T-helper 17 cell (primary cell): ENCODE measurements at regions not wholly inside any gene's neighbourhood (a gene's known extent, or its start where the extent isn't known, plus 50 kb on each side); places are given as distances from the start of the nearest gene placed in this dataset.

Source experiments
- ATAC-seq: fragments of 150-1000 bp; cut with Tn5 transposase; 2 replicates; pipeline ENCODE4 v1.10.0; 2021; ENCODE audit warnings: mild to moderate bottlenecking, moderate library complexity
- DNase-seq, 3 donors: peaks; one replicate each; pipeline versions ENCODE4 v3.0.0 to v3.0.0-alpha.2; 2020 to 2021
- H3K9me3 ChIP-seq: one replicate; pipeline ENCODE4 v1.7.0; 2013; ENCODE audit warnings: low read length, mild to moderate bottlenecking; ENCODE audit not compliant: control insufficient read depth, poor library complexity, severe bottlenecking
- H3K27ac Mint-ChIP-seq: one replicate; pipeline ENCODE4 v1.8.0; 2022; ENCODE audit warnings: mild to moderate bottlenecking, moderate library complexity, mixed read lengths
- H3K27me3 Mint-ChIP-seq: one replicate; pipeline ENCODE4 v1.8.0; 2022; ENCODE audit warnings: mixed read lengths
- H3K36me3 Mint-ChIP-seq: one replicate; pipeline ENCODE4 v1.8.0; 2022; ENCODE audit warnings: low read depth, mixed read lengths
- H3K4me1 Mint-ChIP-seq: one replicate; pipeline ENCODE4 v1.8.0; 2022; ENCODE audit warnings: mild to moderate bottlenecking, mixed read lengths
- H3K4me3 Mint-ChIP-seq: one replicate; pipeline ENCODE4 v1.8.0; 2022; ENCODE audit warnings: mild to moderate bottlenecking, moderate library complexity, mixed read lengths

DNA sequence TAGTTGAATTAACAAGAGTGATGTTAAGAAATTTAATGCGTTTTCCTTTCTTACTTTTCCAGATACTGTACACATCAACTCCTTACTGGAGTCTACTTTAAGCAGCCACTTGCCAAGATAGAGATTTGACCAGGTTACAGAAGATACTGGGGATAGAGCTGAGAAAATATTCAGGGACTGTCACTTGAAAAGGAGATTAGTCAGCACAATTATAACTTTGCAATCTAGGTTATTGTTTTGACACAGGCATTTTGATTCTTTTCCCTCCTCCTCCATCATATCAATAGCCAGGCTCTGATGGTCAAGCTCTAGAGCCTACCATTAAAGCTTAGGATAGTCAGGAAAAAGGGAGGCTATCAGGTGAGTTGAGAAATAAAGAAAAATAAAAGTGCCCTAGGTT is 345.9 kb upstream of the ITGA1 start:
- no peak for ATAC-seq
- no peak for DNase-seq
- Mint-ChIP-seq H3K4me3 (no peak overlapping the region), H3K27ac (no peak overlapping the region), H3K36me3 (no peaks in the 10 kb centered on the region), H3K27me3 (no peaks in the 10 kb centered on the region), H3K4me1 (no peaks in the 10 kb centered on the region)
- no peaks in the 10 kb centered on the region for H3K9me3 ChIP-seq

DNA sequence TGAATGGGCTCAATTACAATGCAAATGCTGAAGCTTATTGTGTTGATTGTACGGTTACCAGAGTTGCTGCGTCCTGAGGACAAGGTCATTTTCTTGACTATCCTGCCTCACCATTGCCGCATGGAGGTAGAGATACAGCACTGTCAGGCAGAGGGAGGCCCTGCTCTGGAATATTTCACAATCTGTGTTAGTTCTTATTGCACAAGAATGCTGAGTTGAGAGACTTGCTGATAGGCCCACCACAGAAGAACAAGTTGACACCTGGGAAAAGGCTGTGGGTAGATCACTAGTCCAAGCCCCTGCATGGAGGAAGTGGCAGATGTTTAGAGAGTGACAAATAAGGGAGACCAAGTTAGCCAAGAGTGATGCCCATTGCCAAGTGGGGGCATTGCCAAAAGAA is 344.5 kb upstream of the ITGA1 start:
- DNase-seq (no peak), ATAC-seq (no peak)
- H3K4me1 Mint-ChIP-seq, result no peaks in the 10 kb centered on the region
- no peaks in the 10 kb centered on the region for H3K27me3 Mint-ChIP-seq
- H3K27ac Mint-ChIP-seq, result no peak overlapping the region
- H3K9me3 ChIP-seq, result no peaks in the 10 kb centered on the region
- no peaks in the 10 kb centered on the region for H3K36me3 Mint-ChIP-seq
- no peak overlapping the region for H3K4me3 Mint-ChIP-seq

DNA sequence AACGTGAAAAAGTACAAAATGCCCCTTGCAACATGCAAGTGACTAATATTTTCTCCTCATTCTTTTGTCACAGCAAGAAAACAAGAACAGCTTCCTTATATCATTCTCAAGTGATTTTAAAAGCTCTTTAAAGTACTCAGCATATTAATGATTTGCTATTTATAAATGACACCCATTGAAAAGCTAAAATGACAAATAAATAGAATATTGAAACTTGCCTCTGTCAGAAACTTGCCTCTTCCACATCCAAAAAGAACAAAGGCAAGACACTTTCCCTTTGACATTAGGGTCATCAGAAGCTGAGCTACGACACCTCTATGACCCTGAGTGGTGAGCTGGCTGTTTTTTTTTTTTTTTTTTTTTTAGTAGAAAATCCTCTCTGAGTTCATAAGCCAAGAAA is 339.6 kb upstream of the ITGA1 start:
- no peak for DNase-seq
- no peaks in the 10 kb centered on the region for H3K9me3 ChIP-seq
- peaks cover 5% of the 10 kb centered on the region for H3K27me3 Mint-ChIP-seq
- H3K27ac Mint-ChIP-seq, result no peak overlapping the region
- H3K4me1 Mint-ChIP-seq, result no peaks in the 10 kb centered on the region
- no peak for ATAC-seq
- no peaks in the 10 kb centered on the region for H3K36me3 Mint-ChIP-seq
- H3K4me3 Mint-ChIP-seq, result no peak overlapping the region

DNA sequence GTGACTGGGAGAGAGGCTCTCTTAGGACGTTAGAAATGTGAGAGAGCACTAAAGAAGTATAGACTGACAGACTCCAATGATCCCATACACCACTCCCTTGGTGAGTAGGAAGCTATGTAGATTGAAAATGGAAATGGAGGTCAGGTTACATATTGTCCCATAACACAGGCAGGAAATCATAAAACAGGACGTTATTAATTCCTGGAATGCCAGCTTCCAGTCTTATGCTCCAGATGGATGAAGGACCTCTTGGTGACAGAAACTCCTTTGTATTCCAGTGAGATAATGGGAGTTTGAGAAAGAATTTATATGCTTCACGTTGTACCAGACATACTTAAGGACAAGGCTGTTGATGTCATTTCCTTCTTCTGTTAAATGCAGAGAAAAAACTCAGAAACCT is 338.2 kb upstream of the ITGA1 start:
- H3K9me3 ChIP-seq, result no peaks in the 10 kb centered on the region
- H3K4me3 Mint-ChIP-seq, result no peak overlapping the region
- DNase-seq (no peak), ATAC-seq (no peak)
- H3K36me3 Mint-ChIP-seq, result no peaks in the 10 kb centered on the region
- no peak overlapping the region for H3K27ac Mint-ChIP-seq
- peaks cover 5% of the 10 kb centered on the region for H3K27me3 Mint-ChIP-seq
- no peaks in the 10 kb centered on the region for H3K4me1 Mint-ChIP-seq

DNA sequence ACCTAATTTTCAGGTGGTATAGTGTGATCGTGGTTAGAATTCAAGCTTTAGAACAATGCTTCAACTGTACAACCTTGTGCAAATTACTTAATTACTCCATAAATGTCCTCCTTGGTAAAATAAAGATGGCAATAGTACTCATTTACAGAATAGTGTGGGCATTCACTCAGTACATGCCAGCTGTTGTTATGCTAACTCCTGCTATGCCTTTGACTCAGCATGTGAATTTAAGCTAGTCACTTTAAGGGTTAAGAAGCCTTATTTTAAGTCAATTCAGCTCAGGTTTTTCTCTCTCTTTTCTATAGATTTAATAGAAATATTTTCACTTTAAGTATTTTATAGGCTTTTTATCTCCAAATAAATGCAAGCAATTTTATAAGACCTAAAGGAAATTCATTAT is 335.6 kb upstream of the ITGA1 start:
- Mint-ChIP-seq H3K4me1 (no peaks in the 10 kb centered on the region), H3K4me3 (no peak overlapping the region), H3K36me3 (no peaks in the 10 kb centered on the region), H3K27ac (no peak overlapping the region), H3K27me3 (peaks cover 5% of the 10 kb centered on the region)
- no peak for DNase-seq
- H3K9me3 ChIP-seq, result no peaks in the 10 kb centered on the region
- no peak for ATAC-seq

DNA sequence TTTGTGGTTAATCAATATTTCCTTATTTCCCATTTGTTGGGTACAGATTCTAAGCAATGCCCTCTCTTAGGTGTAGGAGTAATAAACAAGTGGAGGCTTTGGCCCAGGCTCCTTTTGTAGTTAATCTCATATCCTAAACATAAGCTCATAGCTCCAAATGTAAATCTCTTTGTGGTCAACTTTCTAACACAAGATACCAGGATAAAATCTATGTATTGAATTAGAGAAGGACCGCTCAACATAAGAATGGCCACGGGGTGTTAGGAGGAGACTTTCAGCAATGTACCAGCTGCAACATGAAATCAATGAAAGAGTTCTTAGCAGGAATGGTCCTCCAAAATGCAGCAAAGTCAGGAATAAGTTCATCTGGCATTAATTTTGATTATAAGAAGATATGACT is 334.5 kb upstream of the ITGA1 start:
- no peak overlapping the region for H3K27ac Mint-ChIP-seq
- H3K4me3 Mint-ChIP-seq, result no peak overlapping the region
- no peaks in the 10 kb centered on the region for H3K4me1 Mint-ChIP-seq
- H3K9me3 ChIP-seq, result no peaks in the 10 kb centered on the region
- no peak for DNase-seq
- ATAC-seq, result no peak
- peaks cover 5% of the 10 kb centered on the region for H3K27me3 Mint-ChIP-seq
- H3K36me3 Mint-ChIP-seq, result no peaks in the 10 kb centered on the region

DNA sequence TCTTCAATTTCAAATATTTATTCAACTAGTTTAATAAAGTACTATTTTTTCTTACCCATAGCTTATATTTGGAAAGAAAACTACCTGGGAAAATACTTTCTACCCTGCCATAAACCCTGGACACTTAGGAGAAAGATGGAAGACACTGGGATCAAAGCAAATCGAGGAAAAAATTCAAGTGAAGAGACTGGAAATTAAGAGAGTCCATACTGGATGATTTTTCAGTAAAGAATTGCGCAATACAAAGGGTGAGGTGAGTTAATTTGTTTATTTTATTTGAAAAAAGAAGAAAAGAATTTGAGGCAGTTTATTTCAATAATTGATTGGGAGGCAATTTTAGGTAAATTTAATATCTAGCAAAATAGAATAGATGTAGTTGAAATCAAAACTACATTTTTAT is 331.8 kb upstream of the ITGA1 start:
- Mint-ChIP-seq H3K27me3 (no peaks in the 10 kb centered on the region), H3K27ac (no peak overlapping the region), H3K4me3 (no peak overlapping the region), H3K36me3 (no peaks in the 10 kb centered on the region), H3K4me1 (no peaks in the 10 kb centered on the region)
- DNase-seq, result no peak
- H3K9me3 ChIP-seq, result no peaks in the 10 kb centered on the region
- ATAC-seq, result no peak

DNA sequence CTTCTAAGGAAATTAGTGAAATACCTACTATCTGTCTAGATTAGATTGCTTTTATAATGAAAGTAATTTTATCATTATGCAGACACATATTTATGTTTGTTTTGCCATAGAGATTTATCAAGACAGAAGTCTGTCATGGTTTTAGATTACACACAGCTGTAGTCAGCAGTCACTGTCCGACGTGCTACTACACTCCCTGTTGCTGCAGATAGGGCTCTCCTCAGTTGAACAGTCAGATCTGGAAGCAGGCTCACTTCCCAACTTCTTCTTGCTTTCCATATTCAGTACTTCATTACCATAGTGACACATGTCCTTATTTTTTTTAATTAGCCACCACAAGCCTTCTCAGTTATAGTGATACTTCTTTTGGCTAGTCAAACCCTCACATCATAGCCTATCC is 329.9 kb upstream of the ITGA1 start:
- H3K9me3 ChIP-seq, result no peaks in the 10 kb centered on the region
- Mint-ChIP-seq H3K27me3 (no peaks in the 10 kb centered on the region), H3K36me3 (no peaks in the 10 kb centered on the region), H3K27ac (no peak overlapping the region), H3K4me3 (no peak overlapping the region), H3K4me1 (no peaks in the 10 kb centered on the region)
- DNase-seq, result no peak
- ATAC-seq, result no peak

DNA sequence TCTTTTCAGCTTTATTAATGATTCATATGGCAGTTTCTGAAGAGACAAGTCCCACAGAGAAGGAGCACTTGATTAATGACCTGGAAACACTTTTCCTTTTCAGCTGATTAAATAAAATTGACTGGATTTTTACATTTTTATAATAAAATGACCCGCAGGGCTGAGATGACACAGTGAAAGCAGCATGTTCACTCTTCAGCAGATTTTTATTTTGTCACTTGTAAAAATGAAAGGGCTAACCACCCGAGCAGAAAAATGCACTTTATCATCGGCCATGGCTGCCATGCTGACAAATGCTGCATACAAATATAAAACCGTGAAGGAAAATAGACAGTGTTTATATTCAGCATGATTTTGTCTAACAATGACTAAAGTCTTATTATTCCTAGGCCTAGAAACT is 321.6 kb upstream of the ITGA1 start:
- Mint-ChIP-seq H3K27me3 (no peaks in the 10 kb centered on the region), H3K4me1 (peaks cover 10% of the 10 kb centered on the region), H3K4me3 (no peak overlapping the region), H3K27ac (no peak overlapping the region), H3K36me3 (no peaks in the 10 kb centered on the region)
- DNase-seq (no peak), ATAC-seq (no peak)
- no peaks in the 10 kb centered on the region for H3K9me3 ChIP-seq

DNA sequence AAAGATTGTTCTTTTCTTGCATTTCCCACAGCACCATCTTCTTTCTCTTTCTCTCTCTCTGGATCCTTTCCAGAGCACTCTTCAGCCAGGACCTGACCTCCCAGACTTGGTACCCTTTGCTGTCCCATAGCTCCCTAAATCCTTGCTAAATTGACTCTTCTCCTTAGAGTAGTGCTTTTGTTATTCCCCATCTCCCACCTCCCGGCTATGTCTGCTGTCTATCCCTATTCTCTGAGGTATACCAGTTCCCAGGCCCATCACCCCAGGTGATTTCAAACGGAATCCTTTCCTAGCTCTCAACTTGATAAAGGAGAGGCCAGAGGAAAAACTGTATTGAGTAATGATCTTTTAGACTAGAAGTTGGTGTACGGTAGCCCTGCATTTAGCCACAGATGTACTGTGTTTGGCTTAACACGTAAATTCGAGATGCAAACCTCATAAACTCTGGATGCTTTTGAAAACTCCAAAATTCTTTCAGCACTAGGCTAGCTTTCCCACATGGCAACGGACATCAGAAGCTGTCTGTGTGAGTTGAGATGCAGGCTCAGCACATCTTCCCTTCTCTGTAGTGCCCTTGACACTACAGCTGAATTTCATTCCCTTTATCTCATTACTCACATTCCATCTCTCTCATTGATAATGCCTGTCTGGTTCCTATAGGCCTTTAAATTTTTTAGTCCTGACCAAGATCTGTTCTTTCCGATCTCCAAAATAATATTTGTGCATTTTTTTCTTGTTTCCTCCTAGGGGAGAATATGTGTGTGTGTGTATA is 320.8 kb upstream of the ITGA1 start:
- no peaks in the 10 kb centered on the region for H3K27me3 Mint-ChIP-seq
- H3K27ac Mint-ChIP-seq, result no peak overlapping the region
- no peak overlapping the region for H3K4me3 Mint-ChIP-seq
- peaks cover 10% of the 10 kb centered on the region for H3K4me1 Mint-ChIP-seq
- no peaks in the 10 kb centered on the region for H3K9me3 ChIP-seq
- no peak for DNase-seq
- ATAC-seq, result no peak
- H3K36me3 Mint-ChIP-seq, result no peaks in the 10 kb centered on the region

DNA sequence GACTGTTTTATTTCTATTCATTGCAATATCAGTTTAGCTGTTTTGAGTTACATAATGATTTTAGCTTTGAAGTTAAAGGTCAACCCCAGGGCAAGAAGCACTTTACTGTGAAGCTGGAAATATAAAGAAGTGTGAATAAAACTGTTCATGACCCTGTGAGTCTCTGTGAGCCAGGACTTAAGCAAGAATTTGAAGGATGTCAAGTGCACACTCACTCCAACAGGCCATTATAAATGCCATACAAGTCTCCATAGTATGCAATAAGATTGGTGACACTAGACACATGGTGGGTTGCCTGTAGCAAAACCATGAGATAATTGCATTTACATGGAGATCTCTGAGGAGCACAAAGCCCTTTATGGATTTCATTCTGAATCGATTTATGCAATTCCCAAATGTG is 318.7 kb upstream of the ITGA1 start:
- no peaks in the 10 kb centered on the region for H3K36me3 Mint-ChIP-seq
- ATAC-seq (no peak), DNase-seq (no peak)
- H3K27ac Mint-ChIP-seq, result no peak overlapping the region
- H3K4me3 Mint-ChIP-seq, result no peak overlapping the region
- no peaks in the 10 kb centered on the region for H3K9me3 ChIP-seq
- H3K4me1 Mint-ChIP-seq, result peaks cover 10% of the 10 kb centered on the region
- H3K27me3 Mint-ChIP-seq, result no peaks in the 10 kb centered on the region

DNA sequence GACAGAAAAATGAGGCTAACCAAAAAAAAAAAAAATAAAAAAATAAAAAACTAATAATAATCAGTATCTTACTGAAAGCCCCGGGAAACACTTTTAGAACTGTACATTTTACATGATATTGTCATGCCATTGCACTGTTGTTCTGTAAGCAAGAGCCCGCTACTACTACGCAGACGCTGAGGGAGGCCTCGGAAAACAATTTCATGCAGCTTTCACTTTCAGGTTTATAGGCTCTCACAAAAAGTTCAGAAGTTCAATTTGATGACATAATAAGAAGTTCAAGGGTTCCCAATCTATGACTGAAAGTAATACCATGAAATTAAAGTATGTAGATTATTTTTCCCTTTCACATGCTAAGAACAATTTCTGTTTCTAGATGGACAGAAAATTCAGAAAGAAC is 318.3 kb upstream of the ITGA1 start:
- no peaks in the 10 kb centered on the region for H3K27me3 Mint-ChIP-seq
- peaks cover 10% of the 10 kb centered on the region for H3K4me1 Mint-ChIP-seq
- DNase-seq (no peak), ATAC-seq (peak; percentile 75)
- peak overlapping the region; percentile 47 for H3K27ac Mint-ChIP-seq
- H3K4me3 Mint-ChIP-seq, result peak overlapping the region; percentile 47
- no peaks in the 10 kb centered on the region for H3K9me3 ChIP-seq
- no peaks in the 10 kb centered on the region for H3K36me3 Mint-ChIP-seq

DNA sequence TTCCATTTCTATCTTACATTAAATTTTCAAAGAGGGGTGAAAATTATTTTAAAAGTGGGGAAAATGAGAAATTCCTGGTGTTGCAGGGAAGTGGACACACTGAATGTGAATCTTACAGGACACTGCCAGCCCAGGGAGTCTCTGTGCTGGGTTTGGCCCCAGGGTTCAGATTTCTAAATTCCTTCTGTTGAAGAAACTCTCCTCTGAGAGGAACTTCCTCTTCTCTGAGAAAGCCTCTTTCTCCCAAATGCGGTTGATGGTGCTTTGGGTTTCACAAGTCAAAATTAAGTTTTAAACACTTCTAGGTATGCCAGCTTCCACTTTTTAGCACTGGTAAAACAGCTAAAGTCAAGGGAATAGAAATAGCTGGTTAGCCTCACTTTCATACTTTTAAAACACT is 317.9 kb upstream of the ITGA1 start:
- Mint-ChIP-seq H3K4me3 (peak overlapping the region; percentile 47), H3K36me3 (no peaks in the 10 kb centered on the region), H3K27ac (peak overlapping the region; percentile 47), H3K27me3 (no peaks in the 10 kb centered on the region), H3K4me1 (peaks cover 10% of the 10 kb centered on the region)
- ATAC-seq, result no peak
- H3K9me3 ChIP-seq, result no peaks in the 10 kb centered on the region
- DNase-seq, result no peak

DNA sequence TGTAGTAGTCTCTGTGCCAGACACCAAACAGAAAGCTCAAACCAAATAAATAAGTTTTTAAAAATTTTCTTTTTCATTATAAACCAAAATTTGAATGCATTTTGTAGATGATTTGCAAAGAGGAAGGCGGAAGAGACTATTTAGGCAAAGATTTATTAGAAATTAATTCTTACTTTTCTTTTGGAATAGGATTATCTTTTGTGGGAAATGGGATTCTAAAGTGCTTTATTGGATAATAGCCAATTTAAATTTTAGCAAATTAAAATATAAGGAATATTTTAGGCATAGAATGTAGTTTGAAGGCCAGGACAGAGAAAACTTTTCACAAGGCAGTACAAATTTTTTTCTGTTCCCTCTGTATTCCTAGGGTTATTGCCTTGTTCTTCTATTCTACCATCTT is 311.4 kb upstream of the ITGA1 start:
- H3K27ac Mint-ChIP-seq, result no peak overlapping the region
- H3K27me3 Mint-ChIP-seq, result no peaks in the 10 kb centered on the region
- no peak for DNase-seq
- H3K9me3 ChIP-seq, result no peaks in the 10 kb centered on the region
- ATAC-seq, result no peak
- H3K36me3 Mint-ChIP-seq, result no peaks in the 10 kb centered on the region
- no peaks in the 10 kb centered on the region for H3K4me1 Mint-ChIP-seq
- no peak overlapping the region for H3K4me3 Mint-ChIP-seq
